Right atrium auricular region (tissue), 2 donors: ENCODE measurements at regions not wholly inside any gene's neighbourhood (a gene's known extent, or its start where the extent isn't known, plus 50 kb on each side); places are given as distances from the start of the nearest gene placed in this dataset.

Experiments used
- DNase-seq: peaks from one replicate; pipeline ENCODE4 v3.0.0-alpha.2; 2019; ENCODE audit warnings: low spot score
- H3K27ac ChIP-seq, 2 donors: fragments of 200-600 bp; sonication (generic); 1 replicate in 1 of 2; 2 replicates in 1 of 2; pipeline ENCODE4 v1.5.1; 2016 to 2019
- H3K27me3 ChIP-seq, 2 donors: fragments of 200-600 bp; sonication (generic); one replicate each; pipeline versions ENCODE4 v1.5.1 to v1.6.0; 2017 to 2019
- H3K36me3 ChIP-seq: fragments of 200-600 bp; sonication (generic); one replicate; pipeline ENCODE4 v1.5.1; 2016
- H3K4me1 ChIP-seq, 2 donors: fragments of 200-600 bp; sonication (generic); one replicate each; pipeline versions ENCODE4 v1.5.1 to v1.6.0; 2017 to 2019
- H3K4me3 ChIP-seq, 2 donors: fragments of 200-600 bp; sonication (generic); 1 replicate in 1 of 2; 2 replicates in 1 of 2; pipeline ENCODE4 v1.5.1; 2017 to 2019; ENCODE audit warnings: mild to moderate bottlenecking in 1 of 2, moderate library complexity in 1 of 2
- H3K9me3 ChIP-seq, 2 donors: fragments of 200-600 bp; sonication (generic); one replicate each; pipeline ENCODE4 v1.5.1; 2019
- CTCF ChIP-seq, 2 donors: fragments of 200-600 bp; sonication (generic); IDR thresholded peaks; one replicate each; pipeline ENCODE4 v1.5.1; 2019; ENCODE audit warnings: antibody characterized with exemption in 2 of 2

DNA sequence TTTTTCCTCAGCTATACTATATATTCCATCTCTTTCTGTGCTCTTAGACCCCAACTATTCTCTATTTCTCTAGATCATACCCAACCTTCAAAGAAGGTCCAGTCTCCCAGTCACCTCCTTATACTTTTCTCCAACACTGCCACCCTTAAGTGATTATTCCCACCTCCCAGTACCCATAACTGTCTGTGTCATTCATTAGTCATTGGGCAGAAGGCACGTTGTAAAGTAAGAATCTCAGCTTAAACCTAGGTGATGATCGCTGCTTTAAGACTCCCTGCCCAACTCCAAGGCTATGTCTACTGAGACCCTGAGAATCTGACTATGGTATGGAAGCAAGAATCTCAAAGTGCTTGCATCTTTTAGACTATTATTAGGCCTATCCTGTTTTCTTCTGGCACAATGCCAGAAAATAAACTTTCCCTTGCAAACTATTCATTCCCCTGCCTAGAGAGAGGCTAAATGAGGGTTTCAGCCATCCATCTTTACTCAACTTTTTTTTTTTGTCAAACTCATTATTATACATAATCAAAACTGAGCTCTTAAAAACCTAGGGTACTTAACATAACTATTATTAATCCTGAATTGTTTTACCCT is 174.3 kb upstream of the DPT start:
- no peaks in the 10 kb centered on the region for H3K9me3 ChIP-seq
- H3K4me3 ChIP-seq: no peak overlapping the region
- H3K36me3 ChIP-seq: no peaks in the 10 kb centered on the region
- no peak for TF ChIP-seq CTCF (IDR thresholded peaks at IDR 0.05)
- H3K27me3 ChIP-seq: no peaks in the 10 kb centered on the region
- H3K27ac ChIP-seq: no peak overlapping the region
- H3K4me1 ChIP-seq: no peaks in the 10 kb centered on the region
- no peak for DNase-seq

DNA sequence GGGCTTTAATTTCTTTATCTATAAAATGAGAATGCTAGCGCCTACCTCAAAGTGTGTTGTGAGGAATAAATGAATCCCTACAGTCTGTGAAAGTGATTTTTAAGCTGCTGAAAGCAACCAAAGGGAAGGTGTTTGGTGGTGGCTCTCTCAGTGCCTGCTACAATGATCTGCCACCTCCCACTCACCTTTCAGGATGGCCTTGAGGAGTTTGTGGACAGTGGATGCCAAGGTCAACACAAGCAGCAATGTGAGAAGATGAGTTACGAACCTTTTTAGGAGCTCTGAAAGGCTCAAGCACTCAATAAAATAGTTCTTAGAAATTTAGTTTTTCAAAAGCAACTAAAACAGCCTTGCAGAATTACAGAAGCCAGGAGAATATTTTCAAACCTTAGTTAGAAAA is 176.6 kb upstream of the DPT start:
- Histone ChIP-seq H3K36me3 (no peaks in the 10 kb centered on the region), H3K27ac (no peak overlapping the region), H3K4me1 (no peaks in the 10 kb centered on the region), H3K27me3 (no peaks in the 10 kb centered on the region), H3K9me3 (no peaks in the 10 kb centered on the region), H3K4me3 (no peak overlapping the region)
- DNase-seq: no peak
- TF ChIP-seq CTCF (IDR thresholded peaks at IDR 0.05): no peak

DNA sequence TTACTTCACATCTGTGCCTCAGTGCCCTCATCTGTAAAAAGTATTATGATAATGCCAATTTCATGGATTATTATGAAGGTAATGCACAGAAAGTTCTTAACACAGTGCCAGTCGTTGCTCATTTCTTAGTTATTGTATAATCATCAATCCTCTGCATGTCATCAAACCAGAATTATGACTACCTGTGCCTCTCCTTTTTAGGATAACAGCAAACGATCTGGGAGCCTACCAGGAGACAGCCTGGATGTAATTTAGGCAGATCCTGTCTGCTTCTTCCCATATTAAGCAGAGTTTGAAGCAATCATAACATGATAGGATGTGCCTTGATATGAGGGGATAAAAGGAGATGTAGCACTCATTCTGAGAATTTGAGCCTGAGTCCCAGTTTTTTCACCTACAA is 177.4 kb upstream of the DPT start:
- Histone ChIP-seq H3K27me3 (no peaks in the 10 kb centered on the region), H3K27ac (no peak overlapping the region), H3K4me1 (no peaks in the 10 kb centered on the region), H3K9me3 (no peaks in the 10 kb centered on the region), H3K4me3 (no peak overlapping the region), H3K36me3 (no peaks in the 10 kb centered on the region)
- DNase-seq: no peak
- TF ChIP-seq CTCF (IDR thresholded peaks at IDR 0.05): no peak

- Histone ChIP-seq H3K36me3 (no peaks in the 10 kb centered on the region), H3K27me3 (no peaks in the 10 kb centered on the region), H3K27ac (no peak overlapping the region), H3K4me1 (no peaks in the 10 kb centered on the region), H3K9me3 (no peaks in the 10 kb centered on the region), H3K4me3 (no peak overlapping the region)
- no peak for TF ChIP-seq CTCF (IDR thresholded peaks at IDR 0.05)
- no peak for DNase-seq
Observed at GRCh38 chr1:168907053-168907452, 178.0 kb upstream of the DPT start.

GRCh38 chr1:168907786-168908348 is 178.9 kb upstream of the DPT start:
- Histone ChIP-seq H3K9me3 (no peaks in the 10 kb centered on the region), H3K27me3 (no peaks in the 10 kb centered on the region), H3K27ac (no peak overlapping the region), H3K36me3 (no peaks in the 10 kb centered on the region), H3K4me3 (no peak overlapping the region), H3K4me1 (no peaks in the 10 kb centered on the region)
- TF ChIP-seq CTCF (IDR thresholded peaks at IDR 0.05): no peak
- no peak for DNase-seq

DNA sequence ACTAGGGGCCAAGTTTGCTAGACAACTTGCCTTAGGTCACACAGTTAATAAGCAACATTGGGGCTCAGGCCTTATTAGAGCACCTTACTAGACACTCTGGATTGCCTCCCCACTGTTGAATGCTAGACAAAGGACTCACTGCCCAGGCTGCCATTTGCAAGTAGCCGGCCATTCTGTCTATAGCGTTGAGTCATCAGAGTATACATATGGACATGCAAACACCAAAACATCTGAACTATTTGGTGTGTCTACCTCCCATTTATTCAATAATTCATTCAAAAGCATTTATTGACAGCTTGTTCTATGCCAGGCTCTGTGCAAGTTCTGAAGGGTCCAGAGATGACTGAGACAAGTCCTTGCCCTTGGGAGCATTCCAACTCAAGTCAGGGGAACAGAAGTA is 181.4 kb upstream of the DPT start:
- Histone ChIP-seq H3K4me3 (no peak overlapping the region), H3K36me3 (no peaks in the 10 kb centered on the region), H3K27me3 (no peaks in the 10 kb centered on the region), H3K4me1 (no peaks in the 10 kb centered on the region), H3K27ac (no peak overlapping the region), H3K9me3 (no peaks in the 10 kb centered on the region)
- no peak for DNase-seq
- no peak for TF ChIP-seq CTCF (IDR thresholded peaks at IDR 0.05)
